A549 (cell line): ENCODE measurements at regions not wholly inside any gene's neighbourhood (a gene's known extent, or its start where the extent isn't known, plus 50 kb on each side); places are given as distances from the start of the nearest gene placed in this dataset.

Source experiments
- ATAC-seq, 2 experiments: fragments of 200-7000 bp in 1 of 2; fragments of >200 bp in 1 of 2; cut with Nextera tagmentation in 1 of 2; cut with Tn5 transposase in 1 of 2; 3 replicates each; pipeline versions ENCODE4 v1.8.0 to v1.9.1; 2018 to 2020; ENCODE audit warnings: mild to moderate bottlenecking in 1 of 2, moderate library complexity in 1 of 2
- CTCF ChIA-PET: fragments of 300-600 bp; sonication (Branson Sonifier 250); formaldehyde crosslinking; extraction: SDS; loops from one replicate; lab custom pipeline; 2021; ENCODE audit warnings: antibody characterized with exemption, inconsistent platforms; lab: Yijun Ruan, JAX
- POLR2A ChIA-PET: fragments of 350-600 bp; formaldehyde crosslinking; extraction: SDS; loops from one replicate; lab custom pipeline; 2021; ENCODE audit warnings: antibody characterized with exemption, inconsistent platforms; lab: Yijun Ruan, JAX
- DNase-seq, 2 experiments: peaks; one replicate each; pipeline versions ENCODE4 v3.0.0 to v3.0.0-alpha.2; 2011 to 2016; ENCODE audit warnings: low read depth in 1 of 2, low spot score in 1 of 2
- FAIRE-seq: peaks from 2 replicates; lab custom pipeline; 2011; peaks lifted over from hg19 to GRCh38; lab: Jason Lieb, UNC
- H3K27ac ChIP-seq, 2 experiments: fragments of >200 bp; sonication (Bioruptor Twin); formaldehyde crosslinking; 3 replicates each; pipeline ENCODE4 v1.5.1; 2016 to 2017
- H3K4me1 ChIP-seq: fragments of >200 bp; sonication (Bioruptor Twin); formaldehyde crosslinking; 3 replicates; pipeline ENCODE4 v1.6.1; 2016
- H3K4me2 ChIP-seq: fragments of >200 bp; sonication (Bioruptor Twin); formaldehyde crosslinking; 3 replicates; pipeline ENCODE4 v1.6.1; 2016
- H3K4me3 ChIP-seq: fragments of >200 bp; sonication (Bioruptor Twin); formaldehyde crosslinking; 3 replicates; pipeline ENCODE4 v1.5.1; 2016
- H3K9me3 ChIP-seq: fragments of >200 bp; sonication (Bioruptor Twin); formaldehyde crosslinking; 3 replicates; pipeline ENCODE4 v1.6.1; 2016
- ELK1 ChIP-seq: fragments of 150-350 bp; IDR thresholded peaks from 2 replicates; pipeline ENCODE4 v1.6.1; 2014; ENCODE audit warnings: low read depth, mild to moderate bottlenecking, low read length
- NR3C1 ChIP-seq: fragments of >200 bp; sonication (Bioruptor Twin); formaldehyde crosslinking; IDR thresholded peaks from 3 replicates; pipeline ENCODE4 v1.6.1; 2017
- RCOR1 ChIP-seq: fragments of 150-350 bp; IDR thresholded peaks from 2 replicates; pipeline ENCODE4 v1.6.1; 2014; ENCODE audit warnings: antibody characterized with exemption, low read length, low read depth
- WGBS: methylation state at CpG from one replicate; pipeline ENCODE4 v1.1.6; 2017; ENCODE audit errors: missing lambda C conversion rate; 5-methylcytosine and 5-hydroxymethylcytosine counted together

- no peak for ATAC-seq
Measured at GRCh38 chr4:55768291-55768690, 51.3 kb upstream of the EXOC1L start.

More at GRCh38 chr4:55768291-55768690, 51.3 kb upstream of the EXOC1L start:
- Histone ChIP-seq H3K27ac (no peak overlapping the region), H3K9me3 (no peaks in the 10 kb centered on the region), H3K4me1 (no peaks in the 10 kb centered on the region), H3K4me3 (no peak overlapping the region), H3K4me2 (0 out of 3 replicates have a peak overlapping the region, but pooled peaks have one; percentile 14)
- ChIA-PET CTCF (no interaction called here), POLR2A (no interaction called here)
- FAIRE-seq: no peak
- DNase-seq: peak in 1 of 2 experiments; percentile 11
- 47% methylated on average over 3 of the region's 3 CpGs for WGBS
- TF ChIP-seq RCOR1: no peak
- TF ChIP-seq NR3C1: no peak
- TF ChIP-seq ELK1: no peak
